HG02588 (cell line): ENCODE measurements at regions not wholly inside any gene's neighbourhood (a gene's known extent, or its start where the extent isn't known, plus 50 kb on each side); places are given as distances from the start of the nearest gene placed in this dataset.
A peak's percentile ranks its signal among the peaks of the same experiment; 100 is the strongest.
"Not testable (repeated sequence)": the region's sequence is repeated elsewhere in the genome, so short reads cannot be mapped to it uniquely, and the experiment has no call there.

Experiments
- ATAC-seq: cut with Tn5 transposase; IDR thresholded peaks from one replicate; pipeline ENCODE4 v1.9.1; 2021; ENCODE audit warnings: mild to moderate bottlenecking, moderate library complexity; ENCODE audit not compliant: unreplicated experiment

DNA sequence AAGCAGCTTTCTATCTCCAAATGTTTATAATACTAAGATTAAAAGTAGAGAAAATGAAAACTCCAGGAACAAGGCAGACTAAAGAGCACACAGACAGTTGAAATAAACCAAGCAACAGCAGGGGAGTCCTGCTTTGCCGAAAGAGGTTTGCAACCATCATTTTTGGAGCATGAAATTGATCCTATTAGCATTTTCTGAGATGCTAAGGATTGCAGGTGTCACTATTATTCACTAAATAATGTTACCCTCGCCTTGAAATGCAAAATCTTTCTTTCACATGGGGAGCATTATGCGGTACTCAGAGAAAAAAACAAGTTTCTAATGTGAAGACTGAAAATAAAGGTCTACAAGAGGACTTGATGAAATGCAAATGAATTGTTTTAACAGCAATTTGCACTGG, 81.7 kb upstream of the DNAJC10 start:
- no peak for ATAC-seq

DNA sequence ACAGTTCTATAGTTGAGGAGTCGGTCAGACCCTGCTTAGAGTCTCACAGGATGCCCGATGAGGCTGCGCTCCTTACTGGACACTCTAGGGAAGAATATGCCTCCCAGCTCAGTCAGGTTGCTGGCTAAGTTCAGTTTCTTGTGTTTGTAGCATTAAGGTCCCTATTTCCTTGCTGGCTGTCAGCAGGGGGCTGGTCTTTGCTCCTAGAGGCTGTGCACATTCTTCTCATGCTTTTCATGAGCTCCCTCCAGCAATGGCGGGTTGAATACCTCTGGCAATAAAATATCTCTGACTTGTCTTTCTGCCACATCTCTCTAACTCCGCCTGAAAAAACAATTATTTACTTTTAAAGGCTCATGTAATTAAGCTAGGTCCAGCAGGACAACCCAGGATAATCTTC, 79.4 kb upstream of the DNAJC10 start:
- no peak for ATAC-seq

DNA sequence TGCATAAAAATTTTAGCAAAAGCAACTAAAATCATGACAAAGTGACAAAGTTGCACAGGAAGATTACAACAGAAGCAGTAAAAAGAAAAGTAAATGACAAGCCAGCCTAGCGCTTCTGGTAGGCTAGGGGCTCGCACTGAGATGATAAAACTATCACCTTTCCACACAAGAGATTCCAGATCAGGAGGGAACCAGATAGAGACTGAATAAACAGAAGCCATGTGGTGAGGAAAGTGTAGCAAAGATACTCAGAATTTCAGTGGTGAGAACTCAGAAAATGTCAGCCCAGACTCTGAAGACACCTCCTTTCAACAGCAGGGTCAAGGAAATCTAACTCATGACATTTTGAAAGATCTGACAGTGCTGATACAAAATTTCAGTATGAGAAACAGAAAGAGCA, 77.4 kb upstream of the DNAJC10 start:
- no peak for ATAC-seq

DNA sequence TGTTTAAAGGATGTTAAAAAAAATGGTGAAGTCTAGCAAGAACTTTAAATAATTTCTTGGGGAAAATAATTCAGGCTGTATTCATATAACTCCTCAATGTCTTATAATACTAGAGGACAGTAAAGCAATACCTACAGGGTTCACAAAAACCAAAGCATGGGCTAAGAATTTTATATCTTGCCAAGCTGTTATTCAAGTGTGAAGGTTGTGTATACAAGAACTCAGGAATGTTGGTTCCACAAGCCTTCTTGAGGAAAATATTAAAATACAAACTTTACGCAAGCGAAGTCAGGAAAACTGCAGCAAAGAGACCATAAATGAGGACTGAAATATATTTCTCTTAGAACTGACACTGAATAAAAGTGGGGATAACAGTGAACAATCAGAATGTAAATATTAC, 76.1 kb upstream of the DNAJC10 start:
- ATAC-seq, result no peak

DNA sequence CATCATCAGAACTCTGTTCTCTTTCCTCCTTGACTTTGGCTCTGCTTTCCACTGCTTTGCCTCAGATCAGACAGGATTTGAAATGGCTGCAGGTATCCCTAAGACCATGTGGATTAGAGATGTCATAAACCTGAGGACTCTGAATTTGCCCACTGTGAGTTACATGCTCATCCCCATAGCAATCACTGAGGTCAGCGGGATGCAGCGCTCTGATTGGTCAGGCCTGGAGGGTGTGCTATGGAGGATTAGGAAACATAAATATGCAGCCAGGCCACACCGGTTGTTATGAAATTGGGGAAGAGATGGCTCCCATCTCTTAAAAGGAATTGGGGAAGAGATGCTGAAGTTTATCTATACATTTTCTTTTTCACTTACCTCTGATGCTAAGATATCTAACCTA, 73.7 kb upstream of the DNAJC10 start:
- ATAC-seq, result peak; percentile 99

DNA sequence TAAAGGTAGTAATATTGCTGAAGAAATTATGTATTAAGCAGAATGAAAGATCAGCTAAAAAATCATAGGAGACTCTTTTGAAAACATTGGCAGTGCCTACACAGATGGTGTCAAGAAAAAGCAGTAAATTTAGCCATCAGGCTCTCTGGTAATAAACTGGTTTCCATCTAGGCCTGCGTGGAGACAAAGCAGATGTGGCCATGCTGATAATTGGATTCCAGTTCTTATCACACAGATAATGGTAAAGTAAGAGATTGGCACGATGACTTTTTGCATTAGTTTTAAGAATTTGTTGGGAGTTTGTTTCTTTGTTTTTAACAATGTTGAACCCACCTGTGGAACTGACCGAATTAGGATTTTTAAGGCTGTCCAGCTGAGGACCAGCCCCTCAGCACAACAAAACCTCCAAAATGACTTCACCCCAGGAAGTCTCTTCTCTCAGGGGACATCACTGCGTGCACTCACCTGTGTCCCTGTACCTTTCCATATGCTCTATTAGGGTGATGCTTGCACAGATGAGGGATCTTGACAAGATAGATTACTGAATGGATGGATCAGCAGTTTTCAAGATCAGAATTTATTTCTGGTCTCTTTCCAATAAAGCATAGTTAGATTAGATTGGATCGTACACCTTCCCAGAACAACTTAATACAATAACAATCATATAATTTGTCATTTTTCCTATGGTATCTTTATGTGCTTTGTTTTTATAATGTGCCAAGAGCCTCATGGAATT, 69.1 kb upstream of the DNAJC10 start:
- no peak for ATAC-seq

DNA sequence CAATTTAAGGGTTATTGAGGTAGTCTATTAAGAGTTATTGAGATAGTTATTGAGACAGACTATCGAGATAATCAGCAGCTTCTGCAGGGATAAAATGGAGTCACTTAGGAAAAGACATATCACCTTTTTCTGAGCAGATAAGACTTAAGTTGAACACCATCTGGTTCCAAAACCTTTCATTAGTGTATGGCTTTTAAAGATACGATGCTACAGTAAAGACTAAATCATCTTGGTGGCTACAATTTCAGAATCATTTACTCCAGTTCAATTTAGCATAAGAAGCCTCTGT, 68.6 kb upstream of the DNAJC10 start:
- no peak for ATAC-seq

DNA sequence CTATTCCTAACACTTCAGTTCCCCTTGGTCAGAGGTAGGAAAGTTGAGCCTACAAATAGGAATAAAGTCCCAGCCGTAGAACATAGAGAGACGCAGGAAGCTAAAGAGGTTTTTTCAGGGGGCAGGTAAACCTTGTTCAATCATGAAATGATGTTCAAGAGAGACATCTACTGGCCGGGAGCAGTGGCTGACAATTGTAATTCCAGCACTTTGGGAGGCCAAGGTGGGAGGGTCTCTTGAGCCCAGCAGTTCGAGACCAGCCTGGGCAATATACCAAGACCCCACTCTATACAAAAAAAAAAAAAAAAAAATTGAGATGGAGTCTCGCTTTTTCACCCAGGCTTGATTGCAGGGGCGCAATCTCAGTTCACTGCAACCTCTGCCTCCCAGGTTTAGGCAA, 66.7 kb upstream of the DNAJC10 start:
- ATAC-seq, result no peak

DNA sequence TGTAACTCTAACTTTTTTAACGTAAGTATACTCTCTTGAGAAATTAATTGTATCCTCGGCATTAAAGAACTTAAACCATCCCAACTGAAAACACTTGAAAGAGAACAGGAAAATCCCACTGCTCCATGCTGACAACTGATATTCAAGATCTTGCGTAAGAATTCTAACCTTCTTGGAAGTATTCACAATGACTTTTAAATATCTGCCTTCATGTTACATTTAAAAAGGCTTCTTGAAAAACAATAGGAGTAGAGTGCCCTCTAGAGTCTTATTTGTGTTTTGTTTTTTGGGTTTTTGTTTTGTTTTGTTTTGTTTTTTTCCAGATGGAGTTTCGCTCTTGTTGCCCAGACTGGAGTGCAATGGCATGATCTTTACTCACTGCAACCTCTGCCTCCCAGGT, 65.4 kb upstream of the DNAJC10 start:
- ATAC-seq, result no peak

DNA sequence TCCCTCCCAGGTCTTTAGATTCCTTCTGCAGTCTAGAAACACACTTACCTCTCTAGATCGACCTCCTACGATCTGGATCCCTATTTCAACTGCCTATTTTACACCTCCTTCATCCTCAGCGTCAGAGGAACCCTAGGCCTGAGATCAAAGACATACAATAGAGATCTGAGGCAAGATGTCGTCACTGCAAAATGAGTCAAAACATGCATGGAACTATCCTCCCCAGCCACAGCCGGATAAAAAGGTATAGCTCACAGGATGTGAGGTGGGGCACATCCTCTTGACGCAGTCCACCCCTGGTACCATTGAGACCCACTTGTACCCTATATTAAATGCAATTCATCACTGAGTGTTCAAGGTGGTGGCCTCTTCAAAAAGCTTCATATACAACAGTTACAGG, 63.7 kb upstream of the DNAJC10 start:
- no peak for ATAC-seq

DNA sequence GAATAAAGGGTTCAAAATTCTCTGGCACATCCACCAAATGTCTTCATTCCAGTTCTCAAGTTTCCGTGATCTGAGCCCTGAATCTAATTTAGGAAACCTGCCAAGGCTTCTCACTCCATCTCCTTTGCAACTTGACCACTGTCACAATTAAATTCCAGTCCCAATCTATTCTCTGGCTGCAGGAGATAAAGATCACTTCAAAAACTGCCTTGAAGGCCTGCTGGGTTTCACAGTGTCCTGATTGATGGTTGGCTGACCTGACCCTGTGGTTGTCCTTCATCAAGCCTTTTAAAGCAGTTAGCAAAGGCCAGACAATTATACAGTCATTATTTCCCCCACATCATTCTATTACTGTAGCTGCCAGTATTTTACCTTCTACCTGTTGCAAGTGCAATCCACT, 60.3 kb upstream of the DNAJC10 start:
- ATAC-seq, result no peak

DNA sequence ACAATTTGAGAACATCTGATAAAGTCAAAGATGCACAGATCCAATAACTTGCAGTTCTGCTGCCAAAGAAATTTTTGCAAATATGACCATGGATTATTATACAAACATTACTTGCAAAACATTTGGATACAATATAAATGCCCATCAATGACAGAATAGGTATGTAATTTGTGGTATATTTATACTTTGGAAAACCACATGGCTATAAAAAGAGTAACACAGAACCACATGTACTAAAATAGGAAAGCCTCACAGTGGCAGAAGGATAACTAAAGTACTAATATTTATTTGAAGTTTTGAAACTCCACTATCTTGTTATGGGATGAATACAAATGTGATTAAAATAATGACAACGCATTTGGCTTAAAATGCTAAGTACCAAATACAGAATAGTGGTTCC, 51.8 kb upstream of the DNAJC10 start:
- no peak for ATAC-seq

DNA sequence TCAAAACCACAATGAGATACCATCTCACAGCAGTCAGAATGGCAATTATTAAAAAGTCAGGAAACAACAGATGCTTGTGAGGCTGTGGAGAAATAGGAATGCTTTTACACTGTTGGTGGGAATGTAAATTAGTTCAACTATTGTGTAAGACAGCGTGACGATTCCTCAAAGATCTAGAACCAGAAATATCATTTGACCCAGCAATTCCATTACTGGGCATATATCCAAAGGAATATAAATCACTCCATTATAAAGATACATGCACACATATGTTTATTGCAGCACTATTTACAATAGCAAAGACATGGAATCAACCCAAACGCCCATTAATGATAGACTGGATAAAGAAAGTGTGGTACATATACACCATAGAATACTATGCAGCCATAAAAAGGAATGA, 50.6 kb upstream of the DNAJC10 start:
- ATAC-seq, result not testable (repeated sequence)
